H1 (cell line): ENCODE measurements at regions not wholly inside any gene's neighbourhood (a gene's known extent, or its start where the extent isn't known, plus 50 kb on each side); places are given as distances from the start of the nearest gene placed in this dataset.

Experiments
- CTCF ChIA-PET: fragments of 300-600 bp; sonication (Branson Sonifier 250); formaldehyde crosslinking; loops from one replicate; lab custom pipeline; 2021; ENCODE audit not compliant: partially characterized antibody; lab: Charles Lee
- POLR2A ChIA-PET: fragments of 300-600 bp; sonication (Branson Sonifier 250); formaldehyde crosslinking; loops from one replicate; lab custom pipeline; 2021; ENCODE audit warnings: inconsistent platforms; ENCODE audit not compliant: partially characterized antibody; lab: Charles Lee
- DNase-seq, 2 experiments: peaks; one replicate each; pipeline versions ENCODE4 v3.0.0 to v3.0.0-alpha.2; 2010 to 2022; ENCODE audit warnings: low spot score in 2 of 2, low read depth in 1 of 2, mixed read lengths in 1 of 2
- FAIRE-seq: peaks from 2 replicates; lab custom pipeline; 2011; peaks lifted over from hg19 to GRCh38; lab: Jason Lieb, UNC
- H2AFZ ChIP-seq: 2 replicates; pipeline ENCODE4 v1.8.1; 2012; ENCODE audit warnings: low read length, inconsistent platforms
- H2AK5ac ChIP-seq: 2 replicates; pipeline ENCODE4 v1.6.1; 2013; ENCODE audit warnings: low read depth, low read length
- H2BK120ac ChIP-seq: replicated peaks from 2 replicates; pipeline ENCODE3; 2013; ENCODE audit warnings: low read depth, low read length, inconsistent platforms
- H2BK12ac ChIP-seq: 2 replicates; pipeline ENCODE4 v1.6.1; 2013; ENCODE audit warnings: low read depth, low read length
- H2BK15ac ChIP-seq: 2 replicates; pipeline ENCODE4 v1.6.1; 2013; ENCODE audit warnings: low read length
- H2BK20ac ChIP-seq: 2 replicates; pipeline ENCODE4 v1.6.1; 2013; ENCODE audit warnings: low read length
- H2BK5ac ChIP-seq: 2 replicates; pipeline ENCODE4 v1.6.1; 2013; ENCODE audit warnings: low read depth, low read length
- H3K14ac ChIP-seq: 2 replicates; pipeline ENCODE4 v1.6.1; 2013; ENCODE audit warnings: inconsistent platforms; ENCODE audit not compliant: insufficient read length
- H3K18ac ChIP-seq: 2 replicates; pipeline ENCODE4 v1.6.1; 2013; ENCODE audit warnings: low read length; ENCODE audit errors: extremely low read depth
- H3K23ac ChIP-seq: 2 replicates; pipeline ENCODE4 v1.6.1; 2013; ENCODE audit warnings: inconsistent platforms; ENCODE audit not compliant: insufficient read length
- H3K23me2 ChIP-seq: 2 replicates; pipeline ENCODE4 v1.6.1; 2013; ENCODE audit warnings: low read depth, low read length
- H3K27ac ChIP-seq: 2 replicates; pipeline ENCODE4 v1.6.1; 2011; ENCODE audit warnings: low read depth, low read length, inconsistent platforms
- H3K27me3 ChIP-seq, 4 experiments: replicated peaks in 1 of 4; 1 replicate in 1 of 4; 2 replicates in 3 of 4; pipeline versions ENCODE4 v1.6.1 to v1.8.1; 2011 to 2013; ENCODE audit warnings: low read length in 3 of 4, mild to moderate bottlenecking in 3 of 4, inconsistent platforms in 2 of 4, mixed read lengths in 2 of 4, moderate library complexity in 1 of 4; ENCODE audit not compliant: control insufficient read depth in 3 of 4, insufficient read depth in 3 of 4; ENCODE audit errors: extremely low read depth in 1 of 4
- H3K36me3 ChIP-seq, 4 experiments: 2 replicates each; pipeline versions ENCODE4 v1.6.1 to v1.8.1; 2011 to 2013; ENCODE audit warnings: mild to moderate bottlenecking in 4 of 4, low read length in 3 of 4, moderate library complexity in 2 of 4, control low read depth in 1 of 4, inconsistent platforms in 1 of 4; ENCODE audit not compliant: insufficient read depth in 4 of 4, control insufficient read depth in 2 of 4
- H3K4ac ChIP-seq: replicated peaks from 2 replicates; pipeline ENCODE3; 2013; ENCODE audit warnings: low read length, low read depth, mixed read lengths, inconsistent platforms; ENCODE audit not compliant: insufficient read length
- H3K4me1 ChIP-seq, 4 experiments: replicated peaks in 1 of 4; 1 replicate in 1 of 4; 2 replicates in 3 of 4; pipeline versions ENCODE4 v1.6.1 to v1.8.1; 2011 to 2013; ENCODE audit warnings: low read length in 3 of 4, inconsistent platforms in 2 of 4, mixed read lengths in 1 of 4; ENCODE audit not compliant: insufficient read depth in 4 of 4, control insufficient read depth in 3 of 4
- H3K4me2 ChIP-seq, 2 experiments: 2 replicates each; pipeline versions ENCODE4 v1.6.1 to v1.8.1; 2011 to 2013; ENCODE audit warnings: low read depth in 2 of 2, low read length in 2 of 2, control low read depth in 1 of 2, inconsistent platforms in 1 of 2, mild to moderate bottlenecking in 1 of 2; ENCODE audit not compliant: insufficient read depth in 1 of 2
- H3K4me3 ChIP-seq, 4 experiments: fragments of 200-600, 300-600 bp in 1 of 4; sonication (generic), shearing (Covaris generic), sonication (Bioruptor Twin) in 1 of 4; 2 replicates each; pipeline versions ENCODE4 v1.5.1 to v1.8.1; 2011 to 2016; ENCODE audit warnings: low read length in 4 of 4, low read depth in 3 of 4, control low read depth in 2 of 4, inconsistent platforms in 2 of 4, mild to moderate bottlenecking in 2 of 4, mixed read lengths in 1 of 4, moderate library complexity in 1 of 4; ENCODE audit not compliant: insufficient read depth in 2 of 4; ENCODE audit errors: extremely low read depth in 1 of 4
- H3K56ac ChIP-seq: replicated peaks from 2 replicates; pipeline ENCODE3; 2013; ENCODE audit warnings: low read depth, mild to moderate bottlenecking, mixed read lengths, low read length, inconsistent platforms; ENCODE audit not compliant: insufficient read length
- H3K79me1 ChIP-seq: 2 replicates; pipeline ENCODE4 v1.6.1; 2013; ENCODE audit warnings: low read depth, low read length, control low read depth
- H3K79me2 ChIP-seq, 2 experiments: 2 replicates each; pipeline versions ENCODE4 v1.6.1 to v1.8.1; 2012 to 2013; ENCODE audit warnings: low read length in 2 of 2, mild to moderate bottlenecking in 2 of 2, inconsistent platforms in 1 of 2; ENCODE audit not compliant: insufficient read depth in 2 of 2, control insufficient read depth in 1 of 2
- H3K9ac ChIP-seq, 4 experiments: replicated peaks in 1 of 4; 1 replicate in 1 of 4; 2 replicates in 3 of 4; pipeline versions ENCODE4 v1.6.1 to v1.8.1; 2011 to 2013; ENCODE audit warnings: low read depth in 3 of 4, low read length in 3 of 4, control low read depth in 2 of 4, mild to moderate bottlenecking in 2 of 4, moderate library complexity in 2 of 4, inconsistent platforms in 1 of 4; ENCODE audit errors: extremely low read depth in 1 of 4
- H3K9me3 ChIP-seq, 2 experiments: 2 replicates each; pipeline versions ENCODE4 v1.6.1 to v1.8.1; 2012 to 2013; ENCODE audit warnings: mild to moderate bottlenecking in 2 of 2, moderate library complexity in 2 of 2, control low read depth in 1 of 2, inconsistent platforms in 1 of 2, low read depth in 1 of 2, low read length in 1 of 2, mixed read lengths in 1 of 2; ENCODE audit not compliant: insufficient read depth in 2 of 2
- H4K20me1 ChIP-seq, 2 experiments: replicated peaks in 1 of 2; 2 replicates each; pipeline versions ENCODE3 to v1.8.1; 2011 to 2013; ENCODE audit warnings: inconsistent platforms in 2 of 2, low read length in 2 of 2, mild to moderate bottlenecking in 1 of 2; ENCODE audit not compliant: insufficient read depth in 2 of 2, control insufficient read depth in 1 of 2
- H4K5ac ChIP-seq: 2 replicates; pipeline ENCODE4 v1.6.1; 2013; ENCODE audit warnings: low read length, low read depth, mixed read lengths, inconsistent platforms; ENCODE audit not compliant: insufficient read length
- H4K8ac ChIP-seq: 2 replicates; pipeline ENCODE4 v1.8.0; 2013; ENCODE audit warnings: mild to moderate bottlenecking, moderate library complexity, low read length, inconsistent platforms; ENCODE audit not compliant: insufficient read depth; ENCODE audit errors: extremely low read depth
- H4K91ac ChIP-seq: replicated peaks from 2 replicates; pipeline ENCODE3; 2013; ENCODE audit warnings: low read length, mixed read lengths, inconsistent platforms; ENCODE audit not compliant: insufficient read length
- CTBP2 ChIP-seq: IDR thresholded peaks from 2 replicates; pipeline ENCODE4 v1.7.0; 2011; ENCODE audit warnings: borderline replicate concordance, mild to moderate bottlenecking, moderate library complexity, mixed read lengths, low read length; ENCODE audit not compliant: insufficient read depth, insufficient read length
- HDAC2 ChIP-seq, 2 experiments: fragments of 300-600 bp in 1 of 2; sonication (generic) in 1 of 2; IDR thresholded peaks; 2 replicates each; pipeline ENCODE4 v1.6.1; 2011 to 2012; ENCODE audit warnings: low read depth in 2 of 2, low read length in 2 of 2, mild to moderate bottlenecking in 2 of 2, moderate library complexity in 2 of 2, borderline replicate concordance in 1 of 2, inconsistent platforms in 1 of 2
- PHF8 ChIP-seq: fragments of 200-600 bp; sonication (generic); conservative IDR thresholded peaks from 2 replicates; pipeline ENCODE4 v1.7.1; 2012; ENCODE audit warnings: low read depth, mild to moderate bottlenecking, inconsistent platforms, low read length, moderate library complexity
- POLR2AphosphoS5 ChIP-seq: IDR thresholded peaks from 2 replicates; pipeline ENCODE4 v1.6.1; 2011; ENCODE audit warnings: low read depth, low read length
- POU5F1 ChIP-seq: IDR thresholded peaks from 2 replicates; pipeline ENCODE4 v1.6.1; 2011; ENCODE audit warnings: low read depth, mild to moderate bottlenecking, low read length, moderate library complexity
- SIX5 ChIP-seq: IDR thresholded peaks from 2 replicates; pipeline ENCODE4 v1.6.1; 2011; ENCODE audit warnings: mild to moderate bottlenecking, low read depth, low read length
- YY1 ChIP-seq: IDR thresholded peaks from 2 replicates; pipeline ENCODE4 v1.6.1; 2011; ENCODE audit warnings: low read depth, mild to moderate bottlenecking, low read length
- WGBS, 2 experiments: shearing (Covaris generic) in 1 of 2; methylation state at CpG; one replicate each; pipeline versions ENCODE4 v1.1.6 to v1.1.7; 2013 to 2015; ENCODE audit warnings: low lambda C conversion rate in 2 of 2, mixed read lengths in 2 of 2, inconsistent platforms in 1 of 2, low coverage in 1 of 2, missing lambda C conversion rate in 1 of 2; ENCODE audit not compliant: insufficient replicate concordance in 2 of 2, insufficient coverage in 1 of 2, insufficient read length in 1 of 2; ENCODE audit errors: extremely low coverage in 1 of 2, missing lambda C conversion rate in 1 of 2; 5-methylcytosine and 5-hydroxymethylcytosine counted together

GRCh38 chr2:180246268-180246667 is 239.2 kb upstream of the CWC22 start:
- Histone ChIP-seq H3K27ac (no peak overlapping the region), H2BK15ac (no peak overlapping the region), H4K8ac (no peak overlapping the region), H3K4ac (no peak overlapping the region), H3K79me2 (no peaks in the 10 kb centered on the region), H4K20me1 (no peaks in the 10 kb centered on the region), H3K27me3 (no peaks in the 10 kb centered on the region), H3K4me3 (no peak overlapping the region), H2BK120ac (no peak overlapping the region), H4K5ac (no peak overlapping the region), H3K56ac (no peak overlapping the region), H3K14ac (no peak overlapping the region), H3K9me3 (no peaks in the 10 kb centered on the region), H3K18ac (no peak overlapping the region), H4K91ac (no peak overlapping the region), H3K23ac (no peak overlapping the region), H2AFZ (no peak overlapping the region), H3K23me2 (no peaks in the 10 kb centered on the region), H3K4me2 (no peak overlapping the region), H2AK5ac (no peak overlapping the region), H3K4me1 (no peaks in the 10 kb centered on the region), H3K79me1 (no peaks in the 10 kb centered on the region), H2BK12ac (no peak overlapping the region), H3K36me3 (no peaks in the 10 kb centered on the region), H3K9ac (no peak overlapping the region), H2BK5ac (no peak overlapping the region), H2BK20ac (no peak overlapping the region)
- TF ChIP-seq YY1 (no peak), HDAC2 (IDR thresholded peaks at IDR 0.05; ENCODE audit: borderline replicate concordance in 1 of 2, low read depth in 2 of 2, low read length in 2 of 2) (no peak), CTBP2 (no peak), POU5F1 (no peak), PHF8 (no peak), SIX5 (no peak), POLR2AphosphoS5 (no peak)
- FAIRE-seq (no peak), DNase-seq (no peak)
- CTCF ChIA-PET: interaction anchor here (0.8 to 1.2 kb wide), 2 partner anchors 113 to 347 kb away, joined by 3 to 4 read pairs; no protein-coding TSS in a partner anchor
- POLR2A ChIA-PET: no interaction called here
- 94% methylated on average over 2 of the region's 2 CpGs; no CpG with 5 or more reads in 1 of the 2 experiments for WGBS, 2 experiments
